H1 (cell line): ENCODE measurements at regions not wholly inside any gene's neighbourhood (a gene's known extent, or its start where the extent isn't known, plus 50 kb on each side); places are given as distances from the start of the nearest gene placed in this dataset.
A peak's percentile ranks its signal among the peaks of the same experiment; 100 is the strongest.

Experiments used
- CTCF ChIA-PET: fragments of 300-600 bp; sonication (Branson Sonifier 250); formaldehyde crosslinking; loops from one replicate; lab custom pipeline; 2021; ENCODE audit not compliant: partially characterized antibody; lab: Charles Lee
- POLR2A ChIA-PET: fragments of 300-600 bp; sonication (Branson Sonifier 250); formaldehyde crosslinking; loops from one replicate; lab custom pipeline; 2021; ENCODE audit warnings: inconsistent platforms; ENCODE audit not compliant: partially characterized antibody; lab: Charles Lee
- DNase-seq, 2 experiments: peaks; one replicate each; pipeline versions ENCODE4 v3.0.0 to v3.0.0-alpha.2; 2010 to 2022; ENCODE audit warnings: low spot score in 2 of 2, low read depth in 1 of 2, mixed read lengths in 1 of 2
- FAIRE-seq: peaks from 2 replicates; lab custom pipeline; 2011; peaks lifted over from hg19 to GRCh38; lab: Jason Lieb, UNC
- H2AFZ ChIP-seq: 2 replicates; pipeline ENCODE4 v1.8.1; 2012; ENCODE audit warnings: low read length, inconsistent platforms
- H2AK5ac ChIP-seq: 2 replicates; pipeline ENCODE4 v1.6.1; 2013; ENCODE audit warnings: low read depth, low read length
- H2BK120ac ChIP-seq: replicated peaks from 2 replicates; pipeline ENCODE3; 2013; ENCODE audit warnings: low read depth, low read length, inconsistent platforms
- H2BK12ac ChIP-seq: 2 replicates; pipeline ENCODE4 v1.6.1; 2013; ENCODE audit warnings: low read depth, low read length
- H2BK15ac ChIP-seq: 2 replicates; pipeline ENCODE4 v1.6.1; 2013; ENCODE audit warnings: low read length
- H2BK20ac ChIP-seq: 2 replicates; pipeline ENCODE4 v1.6.1; 2013; ENCODE audit warnings: low read length
- H2BK5ac ChIP-seq: 2 replicates; pipeline ENCODE4 v1.6.1; 2013; ENCODE audit warnings: low read depth, low read length
- H3K14ac ChIP-seq: 2 replicates; pipeline ENCODE4 v1.6.1; 2013; ENCODE audit warnings: inconsistent platforms; ENCODE audit not compliant: insufficient read length
- H3K18ac ChIP-seq: 2 replicates; pipeline ENCODE4 v1.6.1; 2013; ENCODE audit warnings: low read length; ENCODE audit errors: extremely low read depth
- H3K23ac ChIP-seq: 2 replicates; pipeline ENCODE4 v1.6.1; 2013; ENCODE audit warnings: inconsistent platforms; ENCODE audit not compliant: insufficient read length
- H3K23me2 ChIP-seq: 2 replicates; pipeline ENCODE4 v1.6.1; 2013; ENCODE audit warnings: low read depth, low read length
- H3K27ac ChIP-seq: 2 replicates; pipeline ENCODE4 v1.6.1; 2011; ENCODE audit warnings: low read depth, low read length, inconsistent platforms
- H3K27me3 ChIP-seq, 4 experiments: replicated peaks in 1 of 4; 1 replicate in 1 of 4; 2 replicates in 3 of 4; pipeline versions ENCODE4 v1.6.1 to v1.8.1; 2011 to 2013; ENCODE audit warnings: low read length in 3 of 4, mild to moderate bottlenecking in 3 of 4, inconsistent platforms in 2 of 4, mixed read lengths in 2 of 4, moderate library complexity in 1 of 4; ENCODE audit not compliant: control insufficient read depth in 3 of 4, insufficient read depth in 3 of 4; ENCODE audit errors: extremely low read depth in 1 of 4
- H3K36me3 ChIP-seq, 4 experiments: 2 replicates each; pipeline versions ENCODE4 v1.6.1 to v1.8.1; 2011 to 2013; ENCODE audit warnings: mild to moderate bottlenecking in 4 of 4, low read length in 3 of 4, moderate library complexity in 2 of 4, control low read depth in 1 of 4, inconsistent platforms in 1 of 4; ENCODE audit not compliant: insufficient read depth in 4 of 4, control insufficient read depth in 2 of 4
- H3K4ac ChIP-seq: replicated peaks from 2 replicates; pipeline ENCODE3; 2013; ENCODE audit warnings: low read length, low read depth, mixed read lengths, inconsistent platforms; ENCODE audit not compliant: insufficient read length
- H3K4me1 ChIP-seq, 4 experiments: replicated peaks in 1 of 4; 1 replicate in 1 of 4; 2 replicates in 3 of 4; pipeline versions ENCODE4 v1.6.1 to v1.8.1; 2011 to 2013; ENCODE audit warnings: low read length in 3 of 4, inconsistent platforms in 2 of 4, mixed read lengths in 1 of 4; ENCODE audit not compliant: insufficient read depth in 4 of 4, control insufficient read depth in 3 of 4
- H3K4me2 ChIP-seq, 2 experiments: 2 replicates each; pipeline versions ENCODE4 v1.6.1 to v1.8.1; 2011 to 2013; ENCODE audit warnings: low read depth in 2 of 2, low read length in 2 of 2, control low read depth in 1 of 2, inconsistent platforms in 1 of 2, mild to moderate bottlenecking in 1 of 2; ENCODE audit not compliant: insufficient read depth in 1 of 2
- H3K4me3 ChIP-seq, 4 experiments: fragments of 200-600, 300-600 bp in 1 of 4; sonication (generic), shearing (Covaris generic), sonication (Bioruptor Twin) in 1 of 4; 2 replicates each; pipeline versions ENCODE4 v1.5.1 to v1.8.1; 2011 to 2016; ENCODE audit warnings: low read length in 4 of 4, low read depth in 3 of 4, control low read depth in 2 of 4, inconsistent platforms in 2 of 4, mild to moderate bottlenecking in 2 of 4, mixed read lengths in 1 of 4, moderate library complexity in 1 of 4; ENCODE audit not compliant: insufficient read depth in 2 of 4; ENCODE audit errors: extremely low read depth in 1 of 4
- H3K56ac ChIP-seq: replicated peaks from 2 replicates; pipeline ENCODE3; 2013; ENCODE audit warnings: low read depth, mild to moderate bottlenecking, mixed read lengths, low read length, inconsistent platforms; ENCODE audit not compliant: insufficient read length
- H3K79me1 ChIP-seq: 2 replicates; pipeline ENCODE4 v1.6.1; 2013; ENCODE audit warnings: low read depth, low read length, control low read depth
- H3K79me2 ChIP-seq, 2 experiments: 2 replicates each; pipeline versions ENCODE4 v1.6.1 to v1.8.1; 2012 to 2013; ENCODE audit warnings: low read length in 2 of 2, mild to moderate bottlenecking in 2 of 2, inconsistent platforms in 1 of 2; ENCODE audit not compliant: insufficient read depth in 2 of 2, control insufficient read depth in 1 of 2
- H3K9ac ChIP-seq, 4 experiments: replicated peaks in 1 of 4; 1 replicate in 1 of 4; 2 replicates in 3 of 4; pipeline versions ENCODE4 v1.6.1 to v1.8.1; 2011 to 2013; ENCODE audit warnings: low read depth in 3 of 4, low read length in 3 of 4, control low read depth in 2 of 4, mild to moderate bottlenecking in 2 of 4, moderate library complexity in 2 of 4, inconsistent platforms in 1 of 4; ENCODE audit errors: extremely low read depth in 1 of 4
- H3K9me3 ChIP-seq, 2 experiments: 2 replicates each; pipeline versions ENCODE4 v1.6.1 to v1.8.1; 2012 to 2013; ENCODE audit warnings: mild to moderate bottlenecking in 2 of 2, moderate library complexity in 2 of 2, control low read depth in 1 of 2, inconsistent platforms in 1 of 2, low read depth in 1 of 2, low read length in 1 of 2, mixed read lengths in 1 of 2; ENCODE audit not compliant: insufficient read depth in 2 of 2
- H4K20me1 ChIP-seq, 2 experiments: replicated peaks in 1 of 2; 2 replicates each; pipeline versions ENCODE3 to v1.8.1; 2011 to 2013; ENCODE audit warnings: inconsistent platforms in 2 of 2, low read length in 2 of 2, mild to moderate bottlenecking in 1 of 2; ENCODE audit not compliant: insufficient read depth in 2 of 2, control insufficient read depth in 1 of 2
- H4K5ac ChIP-seq: 2 replicates; pipeline ENCODE4 v1.6.1; 2013; ENCODE audit warnings: low read length, low read depth, mixed read lengths, inconsistent platforms; ENCODE audit not compliant: insufficient read length
- H4K8ac ChIP-seq: 2 replicates; pipeline ENCODE4 v1.8.0; 2013; ENCODE audit warnings: mild to moderate bottlenecking, moderate library complexity, low read length, inconsistent platforms; ENCODE audit not compliant: insufficient read depth; ENCODE audit errors: extremely low read depth
- H4K91ac ChIP-seq: replicated peaks from 2 replicates; pipeline ENCODE3; 2013; ENCODE audit warnings: low read length, mixed read lengths, inconsistent platforms; ENCODE audit not compliant: insufficient read length
- BRCA1 ChIP-seq: IDR thresholded peaks from 2 replicates; pipeline ENCODE4 v1.6.1; 2012; ENCODE audit warnings: low read depth, low read length, improper control_type of control experiment
- WGBS, 2 experiments: shearing (Covaris generic) in 1 of 2; methylation state at CpG; one replicate each; pipeline versions ENCODE4 v1.1.6 to v1.1.7; 2013 to 2015; ENCODE audit warnings: low lambda C conversion rate in 2 of 2, mixed read lengths in 2 of 2, inconsistent platforms in 1 of 2, low coverage in 1 of 2, missing lambda C conversion rate in 1 of 2; ENCODE audit not compliant: insufficient replicate concordance in 2 of 2, insufficient coverage in 1 of 2, insufficient read length in 1 of 2; ENCODE audit errors: extremely low coverage in 1 of 2, missing lambda C conversion rate in 1 of 2; 5-methylcytosine and 5-hydroxymethylcytosine counted together

- no peak overlapping the region for H3K4me2 ChIP-seq
- no peaks in the 10 kb centered on the region for H3K79me2 ChIP-seq
- no peak overlapping the region for H3K4ac ChIP-seq
- no peaks in the 10 kb centered on the region for H3K27me3 ChIP-seq
- H2BK15ac ChIP-seq = no peak overlapping the region
- H4K8ac ChIP-seq = peak overlapping the region; percentile 35; the same call in 1 of the 2 replicates
- H2BK5ac ChIP-seq = no peak overlapping the region
- H2BK120ac ChIP-seq = no peak overlapping the region
- peaks cover 49 to 66% of the 10 kb centered on the region in 2 experiments for H3K9me3 ChIP-seq
- 80% methylated on average over 1 of the region's 1 CpG; no CpG with 5 or more reads in 1 of the 2 experiments for WGBS, 2 experiments
- DNase-seq = no peak
- H2AK5ac ChIP-seq = no peak overlapping the region
- TF ChIP-seq BRCA1 = no peak
- H3K23ac ChIP-seq = no peak overlapping the region
- H3K9ac ChIP-seq = no peak overlapping the region
- H3K56ac ChIP-seq = no peak overlapping the region
- H4K20me1 ChIP-seq = no peaks in the 10 kb centered on the region
- H3K79me1 ChIP-seq = no peaks in the 10 kb centered on the region
- H3K18ac ChIP-seq = no peak overlapping the region
- no peaks in the 10 kb centered on the region for H3K4me1 ChIP-seq
- no peaks in the 10 kb centered on the region for H3K23me2 ChIP-seq
- ChIA-PET CTCF (no interaction called here), POLR2A (no interaction called here)
- H3K4me3 ChIP-seq = no peak overlapping the region
- no peak overlapping the region for H2BK12ac ChIP-seq
- H3K14ac ChIP-seq = no peak overlapping the region
- H4K5ac ChIP-seq = no peak overlapping the region
- no peak overlapping the region for H2AFZ ChIP-seq
- H3K27ac ChIP-seq = no peak overlapping the region
- FAIRE-seq = no peak
- no peak overlapping the region for H4K91ac ChIP-seq
- no peak overlapping the region for H2BK20ac ChIP-seq
- H3K36me3 ChIP-seq = no peaks in the 10 kb centered on the region
Observed at GRCh38 chr6:159617444-159617843, 75.6 kb downstream of the SOD2 start.
